Ishikawa (cell line): ENCODE measurements at regions not wholly inside any gene's neighbourhood (a gene's known extent, or its start where the extent isn't known, plus 50 kb on each side); places are given as distances from the start of the nearest gene placed in this dataset.
A peak's percentile ranks its signal among the peaks of the same experiment; 100 is the strongest.

Experiments used
- CEBPB ChIP-seq: IDR thresholded peaks from 2 replicates; pipeline ENCODE4 v1.6.1; 2012
- CREB1 ChIP-seq: IDR thresholded peaks from 2 replicates; pipeline ENCODE4 v1.6.1; 2012; ENCODE audit warnings: low read depth
- EGR1 ChIP-seq: IDR thresholded peaks from 2 replicates; pipeline ENCODE4 v1.6.1; 2012
- EP300 ChIP-seq: IDR thresholded peaks from 2 replicates; pipeline ENCODE4 v1.6.1; 2012; ENCODE audit warnings: borderline replicate concordance
- FOXM1 ChIP-seq: IDR thresholded peaks from 2 replicates; pipeline ENCODE4 v1.6.1; 2012; ENCODE audit warnings: low read depth, borderline replicate concordance
- NFIC ChIP-seq: IDR thresholded peaks from 2 replicates; pipeline ENCODE4 v1.6.1; 2012
- RAD21 ChIP-seq: IDR thresholded peaks from 2 replicates; pipeline ENCODE4 v1.6.1; 2012; ENCODE audit warnings: low read depth
- TAF1 ChIP-seq: IDR thresholded peaks from 2 replicates; pipeline ENCODE4 v1.6.1; 2012; ENCODE audit warnings: low read depth, mild to moderate bottlenecking
- TCF12 ChIP-seq: IDR thresholded peaks from 2 replicates; pipeline ENCODE4 v1.6.1; 2012; ENCODE audit warnings: low read depth
- TEAD4 ChIP-seq: IDR thresholded peaks from 2 replicates; pipeline ENCODE4 v1.6.1; 2012
- YY1 ChIP-seq: IDR thresholded peaks from 2 replicates; pipeline ENCODE4 v1.6.1; 2012; ENCODE audit warnings: low read depth
- ZBTB7A ChIP-seq: IDR thresholded peaks from 2 replicates; pipeline ENCODE4 v1.6.1; 2012; ENCODE audit warnings: low read depth
- TF ChIP-seq, protein P1 (sequence below): IDR thresholded peaks from 2 replicates; pipeline ENCODE4 v1.6.1; 2012; ENCODE audit warnings: low read depth, mild to moderate bottlenecking
- TF ChIP-seq, protein P2 (sequence below): IDR thresholded peaks from 2 replicates; pipeline ENCODE4 v1.6.1; 2012
- TF ChIP-seq, protein P3 (sequence below): IDR thresholded peaks from 2 replicates; pipeline ENCODE4 v1.6.1; 2012

DNA sequence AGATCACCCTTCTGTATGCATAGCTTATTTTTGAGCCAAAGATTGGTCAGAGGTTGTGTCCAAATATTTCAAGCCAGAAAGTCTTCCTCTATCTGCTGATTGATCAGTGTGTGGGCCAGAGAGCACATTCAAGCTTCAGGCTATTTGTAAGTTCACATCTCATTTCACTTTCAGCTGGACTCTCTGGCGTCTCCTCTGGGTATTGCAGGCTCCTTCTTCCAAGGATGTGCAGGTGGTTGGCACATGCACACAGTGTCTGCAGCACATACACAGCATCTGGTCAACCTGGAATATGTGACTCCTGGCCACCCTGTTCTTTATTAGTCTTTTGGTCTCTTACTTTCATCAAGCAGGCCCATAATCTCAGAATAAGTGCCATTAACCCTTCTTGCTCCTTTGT lies 516.1 kb downstream of the ANXA1 start:
- TF ChIP-seq RAD21: no peak

DNA sequence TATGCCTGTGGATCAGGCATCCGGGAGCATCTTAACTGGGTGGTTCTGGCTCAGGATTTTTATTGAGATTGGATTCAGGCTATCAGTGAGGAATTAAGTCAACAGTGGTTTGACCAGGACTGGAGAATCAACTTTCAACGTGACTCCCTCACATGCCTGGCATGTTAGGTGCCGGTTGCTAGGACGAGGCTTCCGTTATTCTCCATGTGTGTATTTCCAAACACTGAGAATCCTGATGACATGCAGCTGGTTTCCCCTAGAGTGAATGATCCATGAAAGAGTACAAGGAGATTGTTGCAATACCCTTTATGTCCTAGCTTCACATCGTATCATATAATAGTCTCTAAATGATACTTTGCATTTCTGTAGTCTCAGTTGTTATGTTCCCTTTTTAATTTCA lies 529.2 kb downstream of the ANXA1 start:
- no peak for TF ChIP-seq EGR1
- TF ChIP-seq RAD21: no peak

DNA sequence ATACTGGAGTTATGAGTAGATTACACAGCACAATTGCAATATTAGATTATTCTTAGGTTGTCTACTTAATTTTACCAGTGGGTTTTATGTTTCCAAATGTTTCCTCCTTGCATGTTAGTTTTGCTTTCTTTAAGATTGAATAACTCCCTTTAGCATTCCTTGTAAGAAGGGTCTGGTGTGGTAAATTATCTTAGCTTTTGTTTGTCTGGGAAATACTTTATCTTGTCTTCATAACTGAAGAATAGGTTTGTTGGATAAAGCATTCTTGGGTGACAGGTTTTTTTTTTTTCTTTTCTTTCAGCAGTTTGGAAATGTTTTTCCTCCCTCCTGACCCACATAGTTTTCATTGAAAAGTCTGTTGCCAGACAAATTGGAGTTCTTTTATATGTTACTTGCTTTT lies 531.1 kb downstream of the ANXA1 start:
- TF ChIP-seq FOXM1: no peak
- TF ChIP-seq, protein P1, sequence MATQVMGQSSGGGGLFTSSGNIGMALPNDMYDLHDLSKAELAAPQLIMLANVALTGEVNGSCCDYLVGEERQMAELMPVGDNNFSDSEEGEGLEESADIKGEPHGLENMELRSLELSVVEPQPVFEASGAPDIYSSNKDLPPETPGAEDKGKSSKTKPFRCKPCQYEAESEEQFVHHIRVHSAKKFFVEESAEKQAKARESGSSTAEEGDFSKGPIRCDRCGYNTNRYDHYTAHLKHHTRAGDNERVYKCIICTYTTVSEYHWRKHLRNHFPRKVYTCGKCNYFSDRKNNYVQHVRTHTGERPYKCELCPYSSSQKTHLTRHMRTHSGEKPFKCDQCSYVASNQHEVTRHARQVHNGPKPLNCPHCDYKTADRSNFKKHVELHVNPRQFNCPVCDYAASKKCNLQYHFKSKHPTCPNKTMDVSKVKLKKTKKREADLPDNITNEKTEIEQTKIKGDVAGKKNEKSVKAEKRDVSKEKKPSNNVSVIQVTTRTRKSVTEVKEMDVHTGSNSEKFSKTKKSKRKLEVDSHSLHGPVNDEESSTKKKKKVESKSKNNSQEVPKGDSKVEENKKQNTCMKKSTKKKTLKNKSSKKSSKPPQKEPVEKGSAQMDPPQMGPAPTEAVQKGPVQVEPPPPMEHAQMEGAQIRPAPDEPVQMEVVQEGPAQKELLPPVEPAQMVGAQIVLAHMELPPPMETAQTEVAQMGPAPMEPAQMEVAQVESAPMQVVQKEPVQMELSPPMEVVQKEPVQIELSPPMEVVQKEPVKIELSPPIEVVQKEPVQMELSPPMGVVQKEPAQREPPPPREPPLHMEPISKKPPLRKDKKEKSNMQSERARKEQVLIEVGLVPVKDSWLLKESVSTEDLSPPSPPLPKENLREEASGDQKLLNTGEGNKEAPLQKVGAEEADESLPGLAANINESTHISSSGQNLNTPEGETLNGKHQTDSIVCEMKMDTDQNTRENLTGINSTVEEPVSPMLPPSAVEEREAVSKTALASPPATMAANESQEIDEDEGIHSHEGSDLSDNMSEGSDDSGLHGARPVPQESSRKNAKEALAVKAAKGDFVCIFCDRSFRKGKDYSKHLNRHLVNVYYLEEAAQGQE: no peak
- TF ChIP-seq CREB1: no peak
- TF ChIP-seq, protein P2, sequence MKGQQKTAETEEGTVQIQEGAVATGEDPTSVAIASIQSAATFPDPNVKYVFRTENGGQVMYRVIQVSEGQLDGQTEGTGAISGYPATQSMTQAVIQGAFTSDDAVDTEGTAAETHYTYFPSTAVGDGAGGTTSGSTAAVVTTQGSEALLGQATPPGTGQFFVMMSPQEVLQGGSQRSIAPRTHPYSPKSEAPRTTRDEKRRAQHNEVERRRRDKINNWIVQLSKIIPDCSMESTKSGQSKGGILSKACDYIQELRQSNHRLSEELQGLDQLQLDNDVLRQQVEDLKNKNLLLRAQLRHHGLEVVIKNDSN: no peak
- no peak for TF ChIP-seq YY1
- TF ChIP-seq TEAD4: no peak
- TF ChIP-seq NFIC: no peak

DNA sequence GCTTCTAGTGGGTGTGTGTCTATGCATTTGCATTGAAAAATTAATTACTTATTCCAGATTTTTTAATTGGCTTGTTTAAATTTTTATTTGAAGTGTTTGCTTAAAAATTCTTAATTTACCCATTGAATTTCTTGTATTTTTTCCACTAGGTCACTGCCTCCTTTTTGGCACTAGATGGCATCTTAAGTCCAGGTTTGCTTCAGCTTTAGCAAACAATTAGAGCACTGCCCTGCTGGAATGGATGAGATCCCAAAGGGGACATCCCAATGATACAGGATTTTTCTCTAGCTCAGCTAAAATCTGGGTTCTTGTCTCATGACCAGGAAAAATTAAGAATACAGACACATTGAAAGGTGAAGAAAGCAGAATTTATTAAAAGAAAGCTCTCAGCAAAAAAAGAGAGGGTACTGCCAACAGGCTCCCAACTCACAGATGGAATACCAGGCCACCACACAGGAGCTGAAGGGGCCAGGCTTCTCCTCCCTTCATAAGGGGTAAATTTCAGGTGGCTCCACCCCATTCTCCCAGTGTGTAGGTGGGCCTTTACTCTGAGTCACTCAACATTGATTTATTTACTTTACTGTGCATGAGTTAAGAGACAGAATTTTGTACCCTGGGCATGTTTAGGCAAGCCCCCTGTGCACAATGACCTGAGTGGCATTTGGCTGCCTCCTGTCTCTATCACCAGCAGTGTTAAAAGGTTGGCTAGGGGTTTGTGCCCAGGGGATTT lies 532.4 kb downstream of the ANXA1 start:
- TF ChIP-seq TEAD4 (no peak), RAD21 (peak; percentile 83), CEBPB (no peak)
- TF ChIP-seq, protein P1: no peak
- TF ChIP-seq, protein P2: no peak

DNA sequence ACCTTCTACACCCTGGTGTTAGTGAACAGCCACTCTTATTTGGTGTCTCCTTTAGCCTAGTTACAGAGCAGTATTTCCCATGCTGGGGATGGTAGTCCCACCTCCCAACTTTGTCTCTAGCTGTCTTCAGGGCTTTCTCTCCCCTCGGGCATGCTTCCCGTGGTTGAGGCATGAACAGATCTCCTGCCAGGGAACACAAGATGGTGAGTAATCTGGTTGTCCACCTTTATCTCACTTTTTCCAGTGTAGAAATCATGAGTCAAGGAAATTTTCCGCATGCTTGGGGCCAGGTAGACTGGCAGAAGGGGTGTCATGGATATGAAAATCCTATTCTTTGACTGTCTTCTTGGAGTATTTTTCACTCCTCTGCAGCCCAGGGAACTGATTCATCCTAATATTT lies 532.9 kb downstream of the ANXA1 start:
- TF ChIP-seq TAF1: no peak
- no peak for TF ChIP-seq FOXM1
- no peak for TF ChIP-seq NFIC
- TF ChIP-seq, protein P1: no peak
- no peak for TF ChIP-seq CEBPB
- no peak for TF ChIP-seq ZBTB7A
- no peak for TF ChIP-seq TCF12
- no peak for TF ChIP-seq RAD21
- TF ChIP-seq CREB1: no peak
- TF ChIP-seq, protein P3, sequence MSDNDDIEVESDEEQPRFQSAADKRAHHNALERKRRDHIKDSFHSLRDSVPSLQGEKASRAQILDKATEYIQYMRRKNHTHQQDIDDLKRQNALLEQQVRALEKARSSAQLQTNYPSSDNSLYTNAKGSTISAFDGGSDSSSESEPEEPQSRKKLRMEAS: no peak
- no peak for TF ChIP-seq EGR1
- TF ChIP-seq TEAD4: no peak
- TF ChIP-seq YY1: no peak
- TF ChIP-seq, protein P2: no peak
- TF ChIP-seq EP300: no peak

DNA sequence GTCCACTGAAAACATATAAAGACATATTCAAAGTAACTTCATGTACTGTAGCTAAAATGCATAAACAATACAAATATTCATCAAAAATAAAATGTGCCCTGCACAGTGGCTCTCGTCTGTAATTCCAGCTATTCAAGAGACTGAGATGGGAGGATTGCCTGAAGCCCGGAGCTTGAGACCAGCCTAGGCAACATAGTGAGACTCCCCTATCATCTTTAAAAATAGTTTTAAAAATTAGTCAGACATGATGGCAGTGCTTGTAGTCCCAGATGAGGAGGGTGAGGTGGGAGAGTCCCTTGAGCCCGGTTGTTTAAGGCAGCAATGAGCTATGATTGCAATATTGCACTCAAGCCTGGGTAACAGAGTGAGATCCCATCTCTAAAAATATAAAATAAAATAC lies 534.1 kb downstream of the ANXA1 start:
- TF ChIP-seq RAD21 (no peak), CEBPB (no peak), YY1 (no peak), EP300 (no peak), CREB1 (no peak), FOXM1 (no peak), TAF1 (no peak), ZBTB7A (no peak), NFIC (no peak), TEAD4 (no peak), EGR1 (no peak), TCF12 (no peak)
- TF ChIP-seq, protein P2: no peak
- TF ChIP-seq, protein P3: no peak
- TF ChIP-seq, protein P1: no peak
